GM23338 (cell line): ENCODE measurements at regions not wholly inside any gene's neighbourhood (a gene's known extent, or its start where the extent isn't known, plus 50 kb on each side); places are given as distances from the start of the nearest gene placed in this dataset.

Experiments
- ATAC-seq: fragments of 200-7000 bp; cut with Tn5 transposase; 3 replicates; pipeline ENCODE4 v1.9.1; 2020
- DNase-seq: peaks from one replicate; pipeline ENCODE4 v3.0.0-alpha.2; 2015; ENCODE audit warnings: low spot score
- H2AFZ ChIP-seq: fragments of 200-600 bp; sonication (generic); 2 replicates; pipeline ENCODE4 v1.8.0; 2016; ENCODE audit warnings: antibody characterized with exemption, mild to moderate bottlenecking, moderate library complexity
- H3F3A ChIP-seq: fragments of 200-600 bp; sonication (generic); replicated peaks from 2 replicates; pipeline ENCODE4 v1.8.0; 2017; ENCODE audit warnings: antibody characterized with exemption, mixed run types, low read depth
- H3K27ac ChIP-seq: fragments of 200-600 bp; sonication (generic); 2 replicates; pipeline ENCODE4 v1.6.1; 2016; ENCODE audit warnings: low read depth
- H3K27me3 ChIP-seq: fragments of 200-600 bp; sonication (generic); 2 replicates; pipeline ENCODE4 v1.8.0; 2016; ENCODE audit warnings: mild to moderate bottlenecking, mixed run types, moderate library complexity; ENCODE audit not compliant: insufficient read depth
- H3K36me3 ChIP-seq: fragments of 200-600 bp; sonication (generic); 2 replicates; pipeline ENCODE4 v1.8.0; 2016; ENCODE audit warnings: mild to moderate bottlenecking; ENCODE audit not compliant: insufficient read depth
- H3K4me1 ChIP-seq: fragments of 200-600 bp; sonication (generic); 2 replicates; pipeline ENCODE4 v1.8.0; 2016; ENCODE audit warnings: mild to moderate bottlenecking, moderate library complexity; ENCODE audit not compliant: insufficient read depth
- H3K4me2 ChIP-seq: fragments of 200-600 bp; sonication (generic); 2 replicates; pipeline ENCODE4 v1.7.1; 2017; ENCODE audit warnings: mixed run types
- H3K4me3 ChIP-seq: fragments of 200-600 bp; sonication (generic); 2 replicates; pipeline ENCODE4 v1.6.1; 2016; ENCODE audit warnings: mixed run types
- H3K79me2 ChIP-seq: fragments of 200-600 bp; sonication (generic); replicated peaks from 2 replicates; pipeline ENCODE4 v1.8.0; 2017; ENCODE audit warnings: mild to moderate bottlenecking; ENCODE audit not compliant: insufficient read depth
- H3K9me2 ChIP-seq: fragments of 200-600 bp; sonication (generic); 2 replicates; pipeline ENCODE4 v1.8.0; 2017; ENCODE audit not compliant: insufficient read depth
- H4K20me1 ChIP-seq: fragments of 200-600 bp; sonication (generic); replicated peaks from 2 replicates; pipeline ENCODE4 v1.8.0; 2017; ENCODE audit warnings: mild to moderate bottlenecking; ENCODE audit not compliant: insufficient read depth
- H3K27ac Mint-ChIP-seq: 2 replicates; pipeline ENCODE4 v1.8.0; 2020; ENCODE audit warnings: inconsistent platforms, mild to moderate bottlenecking, moderate library complexity, mixed read lengths
- H3K27me3 Mint-ChIP-seq: 3 replicates; pipeline ENCODE4 v1.8.0; 2022; ENCODE audit warnings: low read depth, mild to moderate bottlenecking, moderate library complexity, mixed read lengths, inconsistent platforms; ENCODE audit not compliant: insufficient read depth, poor library complexity
- H3K36me3 Mint-ChIP-seq: 3 replicates; pipeline ENCODE4 v1.8.0; 2021; ENCODE audit warnings: low read depth, mild to moderate bottlenecking, inconsistent platforms, moderate library complexity, mixed read lengths
- H3K4me1 Mint-ChIP-seq: 3 replicates; pipeline ENCODE4 v1.8.0; 2020; ENCODE audit warnings: mild to moderate bottlenecking, inconsistent platforms, mixed read lengths
- H3K4me3 Mint-ChIP-seq: 3 replicates; pipeline ENCODE4 v1.8.0; 2021; ENCODE audit warnings: moderate library complexity, mild to moderate bottlenecking, inconsistent platforms, mixed read lengths
- H3K9me3 Mint-ChIP-seq: 3 replicates; pipeline ENCODE4 v1.8.0; 2020; ENCODE audit warnings: moderate library complexity, mild to moderate bottlenecking, inconsistent platforms, mixed read lengths
- CREB1 ChIP-seq: fragments of 250-450 bp; sonication (Bioruptor Pico); IDR thresholded peaks from 2 replicates; pipeline ENCODE4 v1.5.0; 2020; ENCODE audit warnings: low read depth, mild to moderate bottlenecking, moderate library complexity
- CTCF ChIP-seq, 2 experiments: fragments of 200-600 bp in 1 of 2; sonication (generic) in 1 of 2; conservative IDR thresholded peaks; 2 replicates each; pipeline versions ENCODE4 v1.5.1 to v1.6.1; 2016 to 2017; ENCODE audit warnings: antibody characterized with exemption in 2 of 2, low read depth in 2 of 2, mild to moderate bottlenecking in 2 of 2, moderate library complexity in 1 of 2
- ETS1 ChIP-seq: IDR thresholded peaks from 2 replicates; pipeline ENCODE4 v1.6.1; 2016; ENCODE audit warnings: antibody characterized with exemption
- EZH2 ChIP-seq: fragments of 200-600 bp; sonication (generic); IDR thresholded peaks from one replicate; pipeline ENCODE4 v1.8.0; 2017; ENCODE audit warnings: antibody characterized with exemption, mild to moderate bottlenecking, low read depth; ENCODE audit not compliant: unreplicated experiment
- EZH2phosphoT487 ChIP-seq: fragments of 200-600 bp; sonication (generic); IDR thresholded peaks from one replicate; pipeline ENCODE4 v1.8.1; 2018; ENCODE audit warnings: antibody characterized with exemption; ENCODE audit not compliant: unreplicated experiment
- NANOG ChIP-seq: IDR thresholded peaks from 2 replicates; pipeline ENCODE4 v1.6.1; 2016; ENCODE audit warnings: antibody characterized with exemption, borderline replicate concordance
- POLR2AphosphoS5 ChIP-seq: IDR thresholded peaks from 2 replicates; pipeline ENCODE4 v1.6.1; 2016; ENCODE audit warnings: antibody characterized with exemption, low read depth
- REST ChIP-seq: IDR thresholded peaks from one replicate; pipeline ENCODE4 v1.6.1; 2018; ENCODE audit warnings: antibody characterized with exemption; ENCODE audit not compliant: unreplicated experiment
- STAT1 ChIP-seq: IDR thresholded peaks from one replicate; pipeline ENCODE4 v1.6.1; 2016; ENCODE audit warnings: antibody characterized with exemption; ENCODE audit not compliant: unreplicated experiment
- ZNF114 ChIP-seq: fragments of 250-450 bp; sonication (Bioruptor Pico); IDR thresholded peaks from 2 replicates; pipeline ENCODE4 v1.5.0; 2020; ENCODE audit warnings: mild to moderate bottlenecking, moderate library complexity
- ZNF331 ChIP-seq: fragments of 250-450 bp; sonication (Bioruptor Pico); IDR thresholded peaks from 2 replicates; pipeline ENCODE4 v1.5.0; 2020; ENCODE audit warnings: low read depth, mild to moderate bottlenecking, moderate library complexity
- ZNF462 ChIP-seq: fragments of 250-450 bp; sonication (Bioruptor Pico); IDR thresholded peaks from 2 replicates; pipeline ENCODE4 v1.5.0; 2020; ENCODE audit warnings: mild to moderate bottlenecking, moderate library complexity

GRCh38 chr11:134754521-134755198 lies 342.6 kb upstream of the B3GAT1 start:
- Histone ChIP-seq H4K20me1 (no peaks in the 10 kb centered on the region), H3K27ac (no peak overlapping the region), H3F3A (no peaks in the 10 kb centered on the region), H2AFZ (no peak overlapping the region), H3K79me2 (no peaks in the 10 kb centered on the region), H3K4me3 (no peak overlapping the region), H3K4me1 (peaks cover under 1% of the 10 kb centered on the region; the same call in 1 of the 2 replicates), H3K36me3 (no peaks in the 10 kb centered on the region), H3K4me2 (no peak overlapping the region), H3K9me2 (peaks cover 4% of the 10 kb centered on the region), H3K27me3 (no peaks in the 10 kb centered on the region)
- H3K36me3 Mint-ChIP-seq, result no peaks in the 10 kb centered on the region
- peaks cover 12% of the 10 kb centered on the region for H3K27me3 Mint-ChIP-seq
- DNase-seq (no peak), ATAC-seq (no peak)
- peaks cover under 1% of the 10 kb centered on the region; the same call in 1 of the 3 replicates for H3K9me3 Mint-ChIP-seq
- no peak overlapping the region for H3K4me3 Mint-ChIP-seq
- H3K27ac Mint-ChIP-seq, result no peak overlapping the region
- H3K4me1 Mint-ChIP-seq, result peaks cover 10% of the 10 kb centered on the region
- TF ChIP-seq REST, result no peak
- TF ChIP-seq ZNF331, result no peak
- TF ChIP-seq EZH2, result no peak
- TF ChIP-seq CTCF (conservative IDR thresholded peaks at IDR 0.05; ENCODE audit: low read depth in 2 of 2), result no peak
- no peak for TF ChIP-seq STAT1
- TF ChIP-seq NANOG, result no peak
- TF ChIP-seq ZNF462 (CRISPR knock-in tag), result no peak
- no peak for TF ChIP-seq ETS1
- no peak for TF ChIP-seq POLR2AphosphoS5
- TF ChIP-seq ZNF114 (CRISPR knock-in tag), result no peak
- no peak for TF ChIP-seq CREB1 (CRISPR knock-in tag)
- no peak for TF ChIP-seq EZH2phosphoT487
